ENCODE measurements at regions not wholly inside any gene's neighbourhood (a gene's known extent, or its start where the extent isn't known, plus 50 kb on each side); places are given as distances from the start of the nearest gene placed in this dataset.

- TF ChIP-seq CTCF (conservative IDR thresholded peaks at IDR 0.05), result no peak
- no peak for TF ChIP-seq EZH2 (IDR thresholded peaks at IDR 0.05; ENCODE audit: low read depth)
Measured at GRCh38 chr12:85673921-85674420, 162.2 kb downstream of the RASSF9 start.

All from PC-9 (cell line).